ENCODE measurements at regions not wholly inside any gene's neighbourhood (a gene's known extent, or its start where the extent isn't known, plus 50 kb on each side); places are given as distances from the start of the nearest gene placed in this dataset.

DNA sequence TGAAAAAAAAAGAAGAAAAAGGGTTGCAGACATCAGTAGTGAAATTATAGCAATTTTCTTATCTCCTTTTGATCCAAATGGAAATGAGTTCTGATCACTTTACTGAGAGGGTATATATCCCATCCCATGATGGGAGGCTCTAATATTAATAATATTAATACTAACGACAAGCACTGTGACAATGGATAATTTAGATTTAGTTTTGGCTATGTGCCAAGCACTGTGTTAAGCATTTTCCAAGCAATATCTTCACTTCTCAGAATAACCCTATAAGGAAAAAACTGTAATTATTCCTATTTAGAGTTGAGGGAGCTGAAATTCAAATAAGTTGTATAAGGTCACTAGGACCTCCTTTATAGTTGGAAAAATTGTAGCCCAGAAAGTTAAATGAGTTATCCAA, 58.4 kb upstream of the ASTN2 start:
- TF ChIP-seq SIN3A (IDR thresholded peaks at IDR 0.05; ENCODE audit: borderline replicate concordance, low read depth, low read length) (no peak), MXI1 (IDR thresholded peaks at IDR 0.05; ENCODE audit: low read depth, low read length) (no peak), RCOR1 (IDR thresholded peaks at IDR 0.05; ENCODE audit: low read length) (no peak), YY1 (IDR thresholded peaks at IDR 0.05; ENCODE audit: low read depth) (no peak), EP300 (IDR thresholded peaks at IDR 0.05; ENCODE audit: borderline replicate concordance in 1 of 2, low read depth in 1 of 2, low read length in 1 of 2) (no peak), POLR2AphosphoS5 (IDR thresholded peaks at IDR 0.05; ENCODE audit: low read depth, low read length) (no peak), MEF2A (IDR thresholded peaks at IDR 0.05; ENCODE audit: borderline replicate concordance, low read depth) (no peak)
- TF ChIP-seq, protein P1, sequence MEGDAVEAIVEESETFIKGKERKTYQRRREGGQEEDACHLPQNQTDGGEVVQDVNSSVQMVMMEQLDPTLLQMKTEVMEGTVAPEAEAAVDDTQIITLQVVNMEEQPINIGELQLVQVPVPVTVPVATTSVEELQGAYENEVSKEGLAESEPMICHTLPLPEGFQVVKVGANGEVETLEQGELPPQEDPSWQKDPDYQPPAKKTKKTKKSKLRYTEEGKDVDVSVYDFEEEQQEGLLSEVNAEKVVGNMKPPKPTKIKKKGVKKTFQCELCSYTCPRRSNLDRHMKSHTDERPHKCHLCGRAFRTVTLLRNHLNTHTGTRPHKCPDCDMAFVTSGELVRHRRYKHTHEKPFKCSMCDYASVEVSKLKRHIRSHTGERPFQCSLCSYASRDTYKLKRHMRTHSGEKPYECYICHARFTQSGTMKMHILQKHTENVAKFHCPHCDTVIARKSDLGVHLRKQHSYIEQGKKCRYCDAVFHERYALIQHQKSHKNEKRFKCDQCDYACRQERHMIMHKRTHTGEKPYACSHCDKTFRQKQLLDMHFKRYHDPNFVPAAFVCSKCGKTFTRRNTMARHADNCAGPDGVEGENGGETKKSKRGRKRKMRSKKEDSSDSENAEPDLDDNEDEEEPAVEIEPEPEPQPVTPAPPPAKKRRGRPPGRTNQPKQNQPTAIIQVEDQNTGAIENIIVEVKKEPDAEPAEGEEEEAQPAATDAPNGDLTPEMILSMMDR (IDR thresholded peaks at IDR 0.05) = no peak
- TF ChIP-seq, protein P2, sequence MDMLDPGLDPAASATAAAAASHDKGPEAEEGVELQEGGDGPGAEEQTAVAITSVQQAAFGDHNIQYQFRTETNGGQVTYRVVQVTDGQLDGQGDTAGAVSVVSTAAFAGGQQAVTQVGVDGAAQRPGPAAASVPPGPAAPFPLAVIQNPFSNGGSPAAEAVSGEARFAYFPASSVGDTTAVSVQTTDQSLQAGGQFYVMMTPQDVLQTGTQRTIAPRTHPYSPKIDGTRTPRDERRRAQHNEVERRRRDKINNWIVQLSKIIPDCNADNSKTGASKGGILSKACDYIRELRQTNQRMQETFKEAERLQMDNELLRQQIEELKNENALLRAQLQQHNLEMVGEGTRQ (IDR thresholded peaks at IDR 0.05; ENCODE audit: borderline replicate concordance, low read depth, low read length) = no peak
- TF ChIP-seq, protein P3, sequence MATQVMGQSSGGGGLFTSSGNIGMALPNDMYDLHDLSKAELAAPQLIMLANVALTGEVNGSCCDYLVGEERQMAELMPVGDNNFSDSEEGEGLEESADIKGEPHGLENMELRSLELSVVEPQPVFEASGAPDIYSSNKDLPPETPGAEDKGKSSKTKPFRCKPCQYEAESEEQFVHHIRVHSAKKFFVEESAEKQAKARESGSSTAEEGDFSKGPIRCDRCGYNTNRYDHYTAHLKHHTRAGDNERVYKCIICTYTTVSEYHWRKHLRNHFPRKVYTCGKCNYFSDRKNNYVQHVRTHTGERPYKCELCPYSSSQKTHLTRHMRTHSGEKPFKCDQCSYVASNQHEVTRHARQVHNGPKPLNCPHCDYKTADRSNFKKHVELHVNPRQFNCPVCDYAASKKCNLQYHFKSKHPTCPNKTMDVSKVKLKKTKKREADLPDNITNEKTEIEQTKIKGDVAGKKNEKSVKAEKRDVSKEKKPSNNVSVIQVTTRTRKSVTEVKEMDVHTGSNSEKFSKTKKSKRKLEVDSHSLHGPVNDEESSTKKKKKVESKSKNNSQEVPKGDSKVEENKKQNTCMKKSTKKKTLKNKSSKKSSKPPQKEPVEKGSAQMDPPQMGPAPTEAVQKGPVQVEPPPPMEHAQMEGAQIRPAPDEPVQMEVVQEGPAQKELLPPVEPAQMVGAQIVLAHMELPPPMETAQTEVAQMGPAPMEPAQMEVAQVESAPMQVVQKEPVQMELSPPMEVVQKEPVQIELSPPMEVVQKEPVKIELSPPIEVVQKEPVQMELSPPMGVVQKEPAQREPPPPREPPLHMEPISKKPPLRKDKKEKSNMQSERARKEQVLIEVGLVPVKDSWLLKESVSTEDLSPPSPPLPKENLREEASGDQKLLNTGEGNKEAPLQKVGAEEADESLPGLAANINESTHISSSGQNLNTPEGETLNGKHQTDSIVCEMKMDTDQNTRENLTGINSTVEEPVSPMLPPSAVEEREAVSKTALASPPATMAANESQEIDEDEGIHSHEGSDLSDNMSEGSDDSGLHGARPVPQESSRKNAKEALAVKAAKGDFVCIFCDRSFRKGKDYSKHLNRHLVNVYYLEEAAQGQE (IDR thresholded peaks at IDR 0.05; ENCODE audit: low read depth, low read length) = no peak
- TF ChIP-seq, protein P4, sequence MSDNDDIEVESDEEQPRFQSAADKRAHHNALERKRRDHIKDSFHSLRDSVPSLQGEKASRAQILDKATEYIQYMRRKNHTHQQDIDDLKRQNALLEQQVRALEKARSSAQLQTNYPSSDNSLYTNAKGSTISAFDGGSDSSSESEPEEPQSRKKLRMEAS (IDR thresholded peaks at IDR 0.05; ENCODE audit: low read depth) = no peak
